Ishikawa (cell line): ENCODE measurements at regions not wholly inside any gene's neighbourhood (a gene's known extent, or its start where the extent isn't known, plus 50 kb on each side); places are given as distances from the start of the nearest gene placed in this dataset.

Experiments used
- CEBPB ChIP-seq: IDR thresholded peaks from 2 replicates; pipeline ENCODE4 v1.6.1; 2012
- EGR1 ChIP-seq: IDR thresholded peaks from 2 replicates; pipeline ENCODE4 v1.6.1; 2012
- EP300 ChIP-seq: IDR thresholded peaks from 2 replicates; pipeline ENCODE4 v1.6.1; 2012; ENCODE audit warnings: borderline replicate concordance
- FOXM1 ChIP-seq: IDR thresholded peaks from 2 replicates; pipeline ENCODE4 v1.6.1; 2012; ENCODE audit warnings: low read depth, borderline replicate concordance
- RAD21 ChIP-seq: IDR thresholded peaks from 2 replicates; pipeline ENCODE4 v1.6.1; 2012; ENCODE audit warnings: low read depth
- TAF1 ChIP-seq: IDR thresholded peaks from 2 replicates; pipeline ENCODE4 v1.6.1; 2012; ENCODE audit warnings: low read depth, mild to moderate bottlenecking
- TCF12 ChIP-seq: IDR thresholded peaks from 2 replicates; pipeline ENCODE4 v1.6.1; 2012; ENCODE audit warnings: low read depth
- TEAD4 ChIP-seq: IDR thresholded peaks from 2 replicates; pipeline ENCODE4 v1.6.1; 2012
- YY1 ChIP-seq: IDR thresholded peaks from 2 replicates; pipeline ENCODE4 v1.6.1; 2012; ENCODE audit warnings: low read depth
- ZBTB7A ChIP-seq: IDR thresholded peaks from 2 replicates; pipeline ENCODE4 v1.6.1; 2012; ENCODE audit warnings: low read depth
- TF ChIP-seq, protein P1 (sequence below): IDR thresholded peaks from 2 replicates; pipeline ENCODE4 v1.6.1; 2012; ENCODE audit warnings: low read depth, mild to moderate bottlenecking
- TF ChIP-seq, protein P2 (sequence below): IDR thresholded peaks from 2 replicates; pipeline ENCODE4 v1.6.1; 2012
- TF ChIP-seq, protein P3 (sequence below): IDR thresholded peaks from 2 replicates; pipeline ENCODE4 v1.6.1; 2012

DNA sequence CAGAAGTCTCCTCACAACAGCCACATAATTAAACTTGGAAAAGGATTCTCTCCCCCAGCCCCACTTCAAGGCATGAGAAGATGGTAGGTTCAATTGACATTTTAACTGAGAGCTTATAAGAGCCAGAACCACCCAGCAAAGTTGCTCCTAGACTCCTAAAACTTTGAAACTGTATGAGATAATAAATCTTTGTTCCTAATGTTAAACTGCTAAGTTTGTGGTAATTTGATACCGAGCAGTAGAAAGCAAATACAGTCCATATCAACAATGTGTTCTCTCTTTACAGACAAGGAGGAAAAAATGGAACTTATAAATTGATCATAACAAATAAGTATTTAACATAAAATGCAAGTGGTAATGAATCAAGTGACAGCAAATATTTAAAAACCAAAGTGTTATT is 831.8 kb downstream of the MAFB start:
- TF ChIP-seq, protein P1, sequence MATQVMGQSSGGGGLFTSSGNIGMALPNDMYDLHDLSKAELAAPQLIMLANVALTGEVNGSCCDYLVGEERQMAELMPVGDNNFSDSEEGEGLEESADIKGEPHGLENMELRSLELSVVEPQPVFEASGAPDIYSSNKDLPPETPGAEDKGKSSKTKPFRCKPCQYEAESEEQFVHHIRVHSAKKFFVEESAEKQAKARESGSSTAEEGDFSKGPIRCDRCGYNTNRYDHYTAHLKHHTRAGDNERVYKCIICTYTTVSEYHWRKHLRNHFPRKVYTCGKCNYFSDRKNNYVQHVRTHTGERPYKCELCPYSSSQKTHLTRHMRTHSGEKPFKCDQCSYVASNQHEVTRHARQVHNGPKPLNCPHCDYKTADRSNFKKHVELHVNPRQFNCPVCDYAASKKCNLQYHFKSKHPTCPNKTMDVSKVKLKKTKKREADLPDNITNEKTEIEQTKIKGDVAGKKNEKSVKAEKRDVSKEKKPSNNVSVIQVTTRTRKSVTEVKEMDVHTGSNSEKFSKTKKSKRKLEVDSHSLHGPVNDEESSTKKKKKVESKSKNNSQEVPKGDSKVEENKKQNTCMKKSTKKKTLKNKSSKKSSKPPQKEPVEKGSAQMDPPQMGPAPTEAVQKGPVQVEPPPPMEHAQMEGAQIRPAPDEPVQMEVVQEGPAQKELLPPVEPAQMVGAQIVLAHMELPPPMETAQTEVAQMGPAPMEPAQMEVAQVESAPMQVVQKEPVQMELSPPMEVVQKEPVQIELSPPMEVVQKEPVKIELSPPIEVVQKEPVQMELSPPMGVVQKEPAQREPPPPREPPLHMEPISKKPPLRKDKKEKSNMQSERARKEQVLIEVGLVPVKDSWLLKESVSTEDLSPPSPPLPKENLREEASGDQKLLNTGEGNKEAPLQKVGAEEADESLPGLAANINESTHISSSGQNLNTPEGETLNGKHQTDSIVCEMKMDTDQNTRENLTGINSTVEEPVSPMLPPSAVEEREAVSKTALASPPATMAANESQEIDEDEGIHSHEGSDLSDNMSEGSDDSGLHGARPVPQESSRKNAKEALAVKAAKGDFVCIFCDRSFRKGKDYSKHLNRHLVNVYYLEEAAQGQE = no peak
- TF ChIP-seq EGR1 (no peak), TAF1 (no peak), RAD21 (no peak), EP300 (no peak), CEBPB (no peak), ZBTB7A (no peak), FOXM1 (no peak), YY1 (no peak), TCF12 (no peak), TEAD4 (no peak)
- TF ChIP-seq, protein P2, sequence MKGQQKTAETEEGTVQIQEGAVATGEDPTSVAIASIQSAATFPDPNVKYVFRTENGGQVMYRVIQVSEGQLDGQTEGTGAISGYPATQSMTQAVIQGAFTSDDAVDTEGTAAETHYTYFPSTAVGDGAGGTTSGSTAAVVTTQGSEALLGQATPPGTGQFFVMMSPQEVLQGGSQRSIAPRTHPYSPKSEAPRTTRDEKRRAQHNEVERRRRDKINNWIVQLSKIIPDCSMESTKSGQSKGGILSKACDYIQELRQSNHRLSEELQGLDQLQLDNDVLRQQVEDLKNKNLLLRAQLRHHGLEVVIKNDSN = no peak
- TF ChIP-seq, protein P3, sequence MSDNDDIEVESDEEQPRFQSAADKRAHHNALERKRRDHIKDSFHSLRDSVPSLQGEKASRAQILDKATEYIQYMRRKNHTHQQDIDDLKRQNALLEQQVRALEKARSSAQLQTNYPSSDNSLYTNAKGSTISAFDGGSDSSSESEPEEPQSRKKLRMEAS = no peak
